SJSA1 (cell line): ENCODE measurements at regions not wholly inside any gene's neighbourhood (a gene's known extent, or its start where the extent isn't known, plus 50 kb on each side); places are given as distances from the start of the nearest gene placed in this dataset.
"Not testable (repeated sequence)": the region's sequence is repeated elsewhere in the genome, so short reads cannot be mapped to it uniquely, and the experiment has no call there.

Source experiments
- DNase-seq, 2 experiments: peaks; one replicate each; pipeline ENCODE4 v3.0.0-alpha.2; 2015 to 2020; ENCODE audit warnings: low spot score in 2 of 2, low read depth in 1 of 2
- H3K27ac ChIP-seq: fragments of 250-450 bp; sonication (Bioruptor Pico); 2 replicates; pipeline ENCODE4 v1.5.1; 2020; ENCODE audit warnings: mild to moderate bottlenecking, moderate library complexity
- H3K27me3 ChIP-seq: fragments of 250-450 bp; sonication (Bioruptor Pico); replicated peaks from 2 replicates; pipeline ENCODE4 v1.5.1; 2020; ENCODE audit warnings: mild to moderate bottlenecking, moderate library complexity
- H3K36me3 ChIP-seq: fragments of 250-450 bp; sonication (Bioruptor Pico); 2 replicates; pipeline ENCODE4 v1.5.1; 2020; ENCODE audit warnings: mild to moderate bottlenecking
- H3K4me1 ChIP-seq: fragments of 250-450 bp; sonication (Bioruptor Pico); replicated peaks from 2 replicates; pipeline ENCODE4 v1.6.1; 2021; ENCODE audit warnings: mild to moderate bottlenecking
- H3K4me3 ChIP-seq: fragments of 250-450 bp; sonication (Bioruptor Pico); 2 replicates; pipeline ENCODE4 v1.5.1; 2020; ENCODE audit warnings: mild to moderate bottlenecking
- H3K9me3 ChIP-seq: fragments of 250-450 bp; sonication (Bioruptor Pico); replicated peaks from 2 replicates; pipeline ENCODE4 v1.5.1; 2020; ENCODE audit warnings: mild to moderate bottlenecking

DNA sequence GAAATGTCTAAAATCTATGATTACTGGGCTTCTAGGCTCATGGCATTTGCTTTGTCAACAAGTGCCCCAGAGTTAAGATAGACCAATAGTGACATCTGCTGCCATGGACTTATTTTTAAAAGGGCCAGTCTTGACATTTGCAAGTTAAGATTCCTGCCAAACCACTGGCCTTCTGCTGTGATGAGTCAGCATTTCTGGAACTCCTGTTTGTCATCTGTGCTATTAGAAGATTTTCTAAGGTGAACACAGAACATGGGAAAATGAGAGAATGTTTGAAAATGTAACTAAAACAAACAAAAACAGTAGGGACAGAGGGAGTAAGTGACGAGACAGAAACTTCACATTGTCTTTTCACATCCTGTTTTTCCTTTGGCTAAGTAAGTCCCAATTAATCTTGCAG is 93.7 kb upstream of the WDR75 start:
- Histone ChIP-seq H3K4me3 (no peak overlapping the region), H3K27ac (peak overlapping the region; percentile 82), H3K9me3 (0 out of 2 replicates have a peak, but pooled peaks cover 3% of the 10 kb centered on the region), H3K27me3 (no peaks in the 10 kb centered on the region), H3K4me1 (peaks cover 23% of the 10 kb centered on the region), H3K36me3 (no peaks in the 10 kb centered on the region)
- DNase-seq, result peak; percentile 70 to 89

DNA sequence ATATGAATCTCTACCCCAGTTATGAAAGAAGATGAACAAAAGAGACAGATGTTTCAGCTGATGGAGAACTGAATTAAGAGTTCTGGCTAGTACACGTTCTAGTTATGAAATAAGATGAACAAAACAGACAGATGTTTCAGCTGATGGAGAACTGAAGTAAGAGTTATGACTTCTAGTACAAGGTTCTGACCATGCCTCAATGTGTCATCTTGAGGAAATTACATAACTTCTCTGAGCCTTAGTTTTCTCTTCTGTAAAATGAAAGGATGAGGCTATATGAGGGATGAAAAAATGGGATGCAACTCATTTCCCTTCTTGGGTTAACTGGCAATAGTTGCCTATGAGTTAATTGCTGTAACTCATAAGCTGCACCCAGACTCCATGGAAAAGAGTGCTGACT is 92.9 kb upstream of the WDR75 start:
- H3K27me3 ChIP-seq, result no peaks in the 10 kb centered on the region
- H3K4me3 ChIP-seq, result no peak overlapping the region
- H3K4me1 ChIP-seq, result peaks cover 23% of the 10 kb centered on the region
- H3K36me3 ChIP-seq, result no peaks in the 10 kb centered on the region
- H3K9me3 ChIP-seq, result 0 out of 2 replicates have a peak, but pooled peaks cover 3% of the 10 kb centered on the region
- peak overlapping the region; percentile 82 for H3K27ac ChIP-seq
- no peak for DNase-seq

DNA sequence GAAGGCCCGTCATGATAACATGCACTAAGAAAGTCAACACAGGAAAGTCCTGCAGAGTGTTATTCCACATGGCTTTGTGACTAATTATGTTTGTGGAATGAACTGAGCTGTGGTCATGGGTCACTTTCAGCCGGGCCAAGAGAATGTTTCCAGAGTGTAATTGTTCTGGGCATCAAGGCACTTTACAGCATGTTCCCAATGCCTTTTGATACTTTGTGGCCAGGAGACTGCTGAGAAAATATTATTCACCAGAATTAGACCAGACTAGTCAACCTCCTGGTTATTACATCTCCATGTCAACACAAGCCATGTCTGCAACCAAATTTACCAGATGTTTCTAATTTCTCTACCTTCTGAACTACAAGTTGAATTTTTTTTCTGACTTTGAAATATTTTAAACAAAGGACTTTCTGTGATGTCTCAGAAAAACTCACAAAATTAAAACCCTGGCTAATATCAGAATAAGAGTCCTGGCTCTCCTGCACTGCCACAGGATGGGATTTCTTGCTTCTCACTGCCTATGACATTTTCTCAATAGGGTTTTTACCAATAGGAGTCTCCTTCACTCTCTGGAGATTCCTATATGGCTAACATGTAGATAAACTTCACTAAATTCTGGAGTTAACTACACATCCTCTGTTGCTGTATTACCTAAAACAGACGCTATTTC is 90.6 kb upstream of the WDR75 start:
- H3K9me3 ChIP-seq, result 0 out of 2 replicates have a peak, but pooled peaks cover 3% of the 10 kb centered on the region
- no peaks in the 10 kb centered on the region for H3K27me3 ChIP-seq
- H3K4me1 ChIP-seq, result peaks cover 23% of the 10 kb centered on the region
- H3K27ac ChIP-seq, result no peak overlapping the region
- no peak overlapping the region for H3K4me3 ChIP-seq
- H3K36me3 ChIP-seq, result no peaks in the 10 kb centered on the region
- DNase-seq, result peak in 1 of 2 experiments; percentile 48

DNA sequence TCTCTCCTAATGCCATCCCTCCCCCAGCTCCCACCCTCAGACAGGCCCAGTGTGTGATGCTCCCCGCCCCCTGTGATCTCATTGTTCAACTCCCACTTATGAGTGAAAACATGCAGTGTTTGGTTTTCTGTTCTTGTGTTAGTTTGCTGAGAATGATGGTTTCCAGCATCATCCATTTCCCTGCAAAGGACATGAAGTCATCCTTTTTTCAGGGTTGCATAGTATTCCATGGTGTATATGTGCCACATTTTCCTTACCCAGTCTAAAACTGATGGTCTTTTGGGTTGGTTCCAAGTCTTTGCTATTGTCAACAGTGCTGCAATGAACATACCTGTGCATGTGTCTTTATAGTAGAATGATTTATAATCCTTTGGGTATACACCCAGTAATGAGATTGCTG is 89.3 kb upstream of the WDR75 start:
- H3K4me1 ChIP-seq, result peaks cover 22% of the 10 kb centered on the region
- H3K27ac ChIP-seq, H3K9me3 ChIP-seq, H3K36me3 ChIP-seq, H3K27me3 ChIP-seq, H3K4me3 ChIP-seq, DNase-seq: not testable (repeated sequence)

DNA sequence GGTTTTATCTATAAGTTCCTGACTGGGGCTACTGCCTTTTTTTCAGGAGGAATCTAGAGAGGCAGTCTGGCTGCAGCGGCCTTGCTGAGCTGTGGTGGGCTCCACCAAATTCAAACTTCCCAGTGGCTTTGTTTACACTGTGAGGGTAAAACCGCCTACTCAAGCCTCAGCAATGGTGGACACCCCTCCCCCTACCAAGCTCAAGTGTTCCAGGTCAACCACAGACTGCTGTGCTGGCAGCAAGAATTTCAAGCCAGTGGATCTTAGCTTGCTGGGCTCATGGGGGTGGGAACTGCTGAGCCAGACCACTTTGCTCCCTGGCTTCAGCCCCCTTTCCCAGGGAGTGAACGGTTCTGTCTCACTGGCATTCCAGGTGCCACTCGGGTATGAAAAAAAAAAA is 83.9 kb upstream of the WDR75 start:
- not testable (repeated sequence) for H3K27ac ChIP-seq, H3K27me3 ChIP-seq, H3K9me3 ChIP-seq, H3K4me1 ChIP-seq, H3K4me3 ChIP-seq, H3K36me3 ChIP-seq
- DNase-seq, result peak; percentile 16 to 51

DNA sequence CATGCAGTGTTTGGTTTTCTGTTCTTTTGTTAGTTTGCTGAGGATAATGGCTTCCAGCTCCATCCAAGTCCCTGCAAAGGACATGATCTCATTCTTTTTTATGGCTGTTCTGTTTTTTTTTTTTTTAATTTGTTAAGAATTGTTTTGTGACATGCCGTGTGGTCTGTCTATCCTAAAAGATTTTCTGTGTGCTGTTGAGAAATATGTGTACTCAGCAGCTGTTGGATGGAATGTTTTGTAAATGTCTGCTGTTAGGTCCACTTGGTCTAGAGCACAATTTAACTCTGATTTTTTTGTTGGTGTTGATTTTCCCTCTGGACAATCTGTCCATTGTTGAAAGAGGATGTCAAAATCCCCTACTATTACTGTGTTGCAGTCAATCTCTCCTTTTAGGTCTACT is 80.4 kb upstream of the WDR75 start:
- DNase-seq, result peak in 1 of 2 experiments; percentile 37
- H3K27ac ChIP-seq, result no peak overlapping the region

DNA sequence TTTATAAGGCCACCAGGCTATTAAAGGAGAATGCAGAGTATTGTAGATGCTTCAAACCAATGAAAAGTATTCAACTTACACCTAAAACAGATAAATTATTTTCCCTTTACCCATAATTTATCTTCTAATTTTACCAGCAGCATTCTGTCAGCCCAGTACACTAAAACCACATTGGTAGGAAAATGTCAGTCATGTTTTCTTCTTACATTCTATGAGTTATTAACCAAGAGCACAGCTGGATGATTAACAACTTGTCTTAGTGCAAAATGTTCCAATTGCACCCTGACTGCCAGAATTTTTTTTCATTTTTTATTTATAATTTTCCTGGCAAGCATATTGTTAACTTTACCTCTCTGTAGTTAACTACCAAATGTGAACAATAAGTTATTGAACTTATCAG is 79.0 kb upstream of the WDR75 start:
- DNase-seq, result no peak
- Histone ChIP-seq H3K9me3 (no peaks in the 10 kb centered on the region), H3K4me3 (no peak overlapping the region), H3K27me3 (no peaks in the 10 kb centered on the region), H3K4me1 (peaks cover 10% of the 10 kb centered on the region), H3K27ac (no peak overlapping the region), H3K36me3 (no peaks in the 10 kb centered on the region)

More for the DNA sequence above, 80.4 kb upstream of the WDR75 start:
- Histone ChIP-seq H3K9me3 (no peaks in the 10 kb centered on the region), H3K36me3 (no peaks in the 10 kb centered on the region), H3K4me1 (peaks cover 14% of the 10 kb centered on the region), H3K27me3 (no peaks in the 10 kb centered on the region), H3K4me3 (no peak overlapping the region)

DNA sequence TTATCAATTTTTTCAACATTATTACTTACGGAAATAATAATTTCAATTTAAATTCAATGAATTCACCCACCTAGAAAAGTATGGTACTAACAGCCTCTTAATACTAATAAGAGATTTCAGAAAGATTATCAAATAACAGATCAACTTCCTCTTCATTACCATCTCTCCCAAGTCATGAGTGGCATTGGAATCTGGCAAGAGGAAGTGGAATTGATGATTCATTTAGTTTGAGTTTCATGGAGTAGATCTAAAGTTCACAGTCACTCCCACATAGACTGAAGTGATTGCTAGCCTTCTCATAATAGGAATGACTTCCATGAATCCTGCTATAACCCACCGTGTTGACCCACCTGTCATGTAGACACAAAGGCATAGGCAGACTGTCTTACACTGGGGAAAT is 77.7 kb upstream of the WDR75 start:
- Histone ChIP-seq H3K36me3 (no peaks in the 10 kb centered on the region), H3K9me3 (no peaks in the 10 kb centered on the region), H3K27ac (no peak overlapping the region), H3K4me1 (peaks cover 5% of the 10 kb centered on the region; the same call in 1 of the 2 replicates), H3K4me3 (no peak overlapping the region), H3K27me3 (no peaks in the 10 kb centered on the region)
- no peak for DNase-seq

DNA sequence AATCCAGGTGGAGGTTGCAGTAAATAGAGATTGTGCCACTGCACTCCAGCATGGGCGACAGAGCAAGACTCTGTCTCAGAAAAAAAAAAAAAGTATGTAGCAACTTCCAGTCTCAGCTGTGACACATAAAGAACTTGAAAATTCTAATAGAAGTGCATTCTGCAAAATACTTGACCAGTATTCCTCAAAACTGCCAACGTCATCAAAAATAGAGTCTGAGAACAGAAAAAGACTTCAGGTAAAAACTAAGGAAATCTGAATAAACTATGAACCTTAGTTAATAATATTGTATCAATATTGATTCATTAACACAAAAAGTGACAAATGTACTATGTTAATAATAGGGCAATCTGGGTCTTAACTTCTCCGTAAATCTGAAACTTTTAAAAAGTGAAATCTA is 76.7 kb upstream of the WDR75 start:
- no peaks in the 10 kb centered on the region for H3K9me3 ChIP-seq
- no peaks in the 10 kb centered on the region for H3K27me3 ChIP-seq
- H3K4me3 ChIP-seq, result no peak overlapping the region
- H3K4me1 ChIP-seq, result peaks cover 6% of the 10 kb centered on the region
- H3K36me3 ChIP-seq, result no peaks in the 10 kb centered on the region
- DNase-seq, result no peak
- no peak overlapping the region for H3K27ac ChIP-seq

DNA sequence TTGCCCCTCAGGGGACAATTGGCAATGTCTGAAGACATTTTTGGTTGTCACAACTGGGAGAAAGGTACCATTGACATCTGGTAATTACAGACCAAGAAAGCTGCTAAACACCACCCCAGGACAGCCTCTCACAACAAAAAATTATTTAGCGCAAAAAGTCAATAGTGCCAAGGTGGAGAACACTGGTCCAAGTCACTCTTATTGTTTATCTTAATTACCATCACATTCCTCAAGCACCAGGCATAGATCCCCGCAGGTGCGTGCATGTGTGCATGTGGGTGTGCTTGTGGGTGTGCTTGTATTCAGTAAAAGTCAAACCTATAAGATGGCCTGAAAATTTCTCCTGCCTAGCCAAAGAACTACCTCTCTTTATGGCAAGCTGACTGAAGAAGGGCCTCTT is 74.9 kb upstream of the WDR75 start:
- Histone ChIP-seq H3K27ac (no peak overlapping the region), H3K4me3 (no peak overlapping the region), H3K36me3 (no peaks in the 10 kb centered on the region), H3K9me3 (no peaks in the 10 kb centered on the region; the same call in none of the 2 replicates), H3K4me1 (peaks cover 18% of the 10 kb centered on the region), H3K27me3 (no peaks in the 10 kb centered on the region)
- no peak for DNase-seq

DNA sequence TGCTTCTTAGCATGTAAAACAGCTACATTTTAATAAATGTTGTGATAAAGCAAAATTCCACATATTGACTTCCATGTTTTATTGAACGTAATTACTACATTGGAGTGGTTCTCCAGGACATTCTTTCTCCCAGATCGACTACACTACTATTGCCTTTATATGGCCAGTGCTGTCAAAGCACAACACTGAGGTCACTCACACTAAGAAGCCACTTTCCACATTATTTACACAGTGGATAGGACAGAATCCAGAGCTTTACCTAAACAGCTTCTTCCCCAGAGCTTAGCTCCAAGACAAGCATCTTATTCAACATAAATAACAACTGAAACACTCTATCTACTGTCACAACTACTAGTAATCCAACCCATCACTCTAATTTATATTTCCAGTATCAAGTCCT is 73.9 kb upstream of the WDR75 start:
- Histone ChIP-seq H3K4me1 (peaks cover 18% of the 10 kb centered on the region), H3K4me3 (no peak overlapping the region), H3K27me3 (no peaks in the 10 kb centered on the region), H3K36me3 (no peaks in the 10 kb centered on the region), H3K9me3 (no peaks in the 10 kb centered on the region; the same call in none of the 2 replicates), H3K27ac (no peak overlapping the region)
- no peak for DNase-seq

DNA sequence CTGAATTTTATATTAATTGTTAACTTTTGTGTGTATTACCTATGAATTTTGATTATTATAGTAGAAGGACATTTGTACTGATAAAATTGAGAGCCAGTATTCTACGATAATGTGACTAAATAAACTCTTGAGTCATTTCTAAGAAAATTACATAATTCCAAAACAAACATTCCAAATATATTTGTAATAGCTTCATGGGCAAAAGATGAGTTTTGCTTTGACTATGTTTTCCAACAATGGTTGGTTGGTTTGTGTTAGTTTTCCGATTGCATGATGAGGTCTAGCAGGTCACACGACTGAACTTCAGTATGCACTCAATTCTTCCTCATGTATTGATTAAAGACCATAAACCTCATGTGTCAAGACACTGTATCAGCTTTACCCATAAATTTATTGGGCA is 71.7 kb upstream of the WDR75 start:
- no peak for DNase-seq
- H3K4me3 ChIP-seq, result no peak overlapping the region
- H3K36me3 ChIP-seq, result no peaks in the 10 kb centered on the region
- no peaks in the 10 kb centered on the region for H3K27me3 ChIP-seq
- no peaks in the 10 kb centered on the region; the same call in none of the 2 replicates for H3K9me3 ChIP-seq
- peaks cover 17% of the 10 kb centered on the region for H3K4me1 ChIP-seq
- no peak overlapping the region for H3K27ac ChIP-seq

DNA sequence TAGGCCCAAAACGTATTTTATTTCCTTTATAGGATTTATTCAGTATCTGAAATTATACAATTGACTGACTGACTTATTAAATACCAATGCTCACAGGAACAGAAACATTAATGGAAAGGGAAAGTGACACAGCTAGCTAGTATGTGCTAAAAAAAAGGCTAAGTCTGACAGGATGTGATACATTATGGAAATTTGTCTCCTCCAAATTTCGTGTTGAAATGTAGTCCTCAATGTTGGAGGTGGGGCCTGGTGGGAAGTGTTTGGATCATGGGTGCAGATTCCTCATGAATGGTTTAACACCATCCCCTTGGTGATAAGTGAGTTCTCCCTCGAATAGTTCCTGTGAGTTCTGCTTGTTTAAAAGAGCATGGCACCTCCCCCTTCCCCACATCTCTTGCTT is 70.6 kb upstream of the WDR75 start:
- H3K4me1 ChIP-seq, result peaks cover 18% of the 10 kb centered on the region
- DNase-seq, result no peak
- no peak overlapping the region for H3K27ac ChIP-seq
- no peaks in the 10 kb centered on the region; the same call in none of the 2 replicates for H3K9me3 ChIP-seq
- no peak overlapping the region for H3K4me3 ChIP-seq
- no peaks in the 10 kb centered on the region for H3K36me3 ChIP-seq
- no peaks in the 10 kb centered on the region for H3K27me3 ChIP-seq

DNA sequence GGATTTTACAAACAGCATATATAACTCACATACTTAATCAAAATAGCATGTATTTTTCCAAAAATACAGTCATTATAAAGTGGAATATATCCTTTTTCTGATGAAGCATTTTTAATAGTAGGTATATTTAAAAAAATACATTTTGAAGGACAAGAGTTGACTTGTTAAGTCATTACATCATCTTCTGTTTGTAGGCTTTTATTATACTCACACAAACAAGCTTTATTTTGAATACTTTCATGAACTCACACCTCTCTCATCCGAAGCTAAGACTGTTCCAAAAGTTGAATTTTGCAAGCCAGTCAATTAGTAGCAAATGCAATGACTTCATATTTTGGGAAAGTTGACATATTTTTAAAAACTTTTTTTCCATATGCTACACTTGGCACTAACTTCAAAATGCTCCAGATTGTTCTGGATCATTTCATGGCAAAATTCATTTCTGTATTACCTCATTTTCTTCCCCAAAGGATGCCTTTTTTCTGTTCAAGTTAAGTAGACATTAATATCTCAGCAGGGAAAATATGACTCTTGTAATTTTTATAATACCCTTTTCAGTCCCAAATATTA is 68.5 kb upstream of the WDR75 start:
- Histone ChIP-seq H3K4me1 (peaks cover 20% of the 10 kb centered on the region), H3K36me3 (no peaks in the 10 kb centered on the region), H3K9me3 (no peaks in the 10 kb centered on the region; the same call in none of the 2 replicates), H3K4me3 (no peak overlapping the region), H3K27ac (no peak overlapping the region), H3K27me3 (no peaks in the 10 kb centered on the region)
- no peak for DNase-seq
